ENCODE measurements at regions not wholly inside any gene's neighbourhood (a gene's known extent, or its start where the extent isn't known, plus 50 kb on each side); places are given as distances from the start of the nearest gene placed in this dataset.

GRCh38 chr15:38896647-38897046 is 332.0 kb upstream of the RASGRP1 start:
- Histone ChIP-seq H3K36me3 (ENCODE audit: insufficient read depth, insufficient read length, low read length) (no peaks in the 10 kb centered on the region), H3K9me3 (ENCODE audit: insufficient read depth, low read length) (no peaks in the 10 kb centered on the region), H3K27me3 (ENCODE audit: insufficient read depth, insufficient read length) (no peaks in the 10 kb centered on the region), H3K9ac (ENCODE audit: insufficient read length, low read depth) (no peak overlapping the region), H3K4me3 (ENCODE audit: insufficient read length, low read depth) (no peak overlapping the region), H3K4me1 (ENCODE audit: insufficient read depth, insufficient read length) (no peaks in the 10 kb centered on the region)
- TF ChIP-seq SUZ12 (IDR thresholded peaks at IDR 0.05; ENCODE audit: extremely low read depth, insufficient read depth, insufficient read length) (no peak), YY1 (IDR thresholded peaks at IDR 0.05; ENCODE audit: insufficient read depth, insufficient read length) (no peak), ZNF274 (IDR thresholded peaks at IDR 0.05; ENCODE audit: low read depth, low read length) (no peak)
- DNase-seq (ENCODE audit: low read depth, low spot score) = no peak

GRCh38 chr15:38897551-38897950 is 332.9 kb upstream of the RASGRP1 start:
- TF ChIP-seq ZNF274 (IDR thresholded peaks at IDR 0.05; ENCODE audit: low read depth, low read length) (no peak), YY1 (IDR thresholded peaks at IDR 0.05; ENCODE audit: insufficient read depth, insufficient read length) (no peak), SUZ12 (IDR thresholded peaks at IDR 0.05; ENCODE audit: extremely low read depth, insufficient read depth, insufficient read length) (no peak)
- no peaks in the 10 kb centered on the region for H3K27me3 ChIP-seq (ENCODE audit: insufficient read depth, insufficient read length)
- no peaks in the 10 kb centered on the region for H3K4me1 ChIP-seq (ENCODE audit: insufficient read depth, insufficient read length)
- no peaks in the 10 kb centered on the region for H3K36me3 ChIP-seq (ENCODE audit: insufficient read depth, insufficient read length, low read length)
- H3K4me3 ChIP-seq (ENCODE audit: insufficient read length, low read depth) = no peak overlapping the region
- H3K9me3 ChIP-seq (ENCODE audit: insufficient read depth, low read length) = no peaks in the 10 kb centered on the region
- DNase-seq (ENCODE audit: low read depth, low spot score) = no peak
- no peak overlapping the region for H3K9ac ChIP-seq (ENCODE audit: insufficient read length, low read depth)

- Histone ChIP-seq H3K4me3 (ENCODE audit: insufficient read length, low read depth) (no peak overlapping the region), H3K27me3 (ENCODE audit: insufficient read depth, insufficient read length) (no peaks in the 10 kb centered on the region), H3K9me3 (ENCODE audit: insufficient read depth, low read length) (no peaks in the 10 kb centered on the region), H3K36me3 (ENCODE audit: insufficient read depth, insufficient read length, low read length) (no peaks in the 10 kb centered on the region), H3K9ac (ENCODE audit: insufficient read length, low read depth) (no peak overlapping the region), H3K4me1 (ENCODE audit: insufficient read depth, insufficient read length) (no peaks in the 10 kb centered on the region)
- TF ChIP-seq YY1 (IDR thresholded peaks at IDR 0.05; ENCODE audit: insufficient read depth, insufficient read length) = no peak
- no peak for TF ChIP-seq SUZ12 (IDR thresholded peaks at IDR 0.05; ENCODE audit: extremely low read depth, insufficient read depth, insufficient read length)
- TF ChIP-seq ZNF274 (IDR thresholded peaks at IDR 0.05; ENCODE audit: low read depth, low read length) = no peak
- no peak for DNase-seq (ENCODE audit: low read depth, low spot score)
Measured at GRCh38 chr15:38898236-38898635, 333.6 kb upstream of the RASGRP1 start.

- TF ChIP-seq SUZ12 (IDR thresholded peaks at IDR 0.05; ENCODE audit: extremely low read depth, insufficient read depth, insufficient read length) = no peak
- no peak for TF ChIP-seq YY1 (IDR thresholded peaks at IDR 0.05; ENCODE audit: insufficient read depth, insufficient read length)
- TF ChIP-seq ZNF274 (IDR thresholded peaks at IDR 0.05; ENCODE audit: low read depth, low read length) = no peak
- Histone ChIP-seq H3K9ac (ENCODE audit: insufficient read length, low read depth) (no peak overlapping the region), H3K36me3 (ENCODE audit: insufficient read depth, insufficient read length, low read length) (no peaks in the 10 kb centered on the region), H3K4me3 (ENCODE audit: insufficient read length, low read depth) (no peak overlapping the region), H3K9me3 (ENCODE audit: insufficient read depth, low read length) (no peaks in the 10 kb centered on the region), H3K4me1 (ENCODE audit: insufficient read depth, insufficient read length) (no peaks in the 10 kb centered on the region), H3K27me3 (ENCODE audit: insufficient read depth, insufficient read length) (no peaks in the 10 kb centered on the region)
- no peak for DNase-seq (ENCODE audit: low read depth, low spot score)
Measured at GRCh38 chr15:38899300-38899699, 334.7 kb upstream of the RASGRP1 start.

- H3K9me3 ChIP-seq (ENCODE audit: insufficient read depth, low read length) = no peaks in the 10 kb centered on the region
- DNase-seq (ENCODE audit: low read depth, low spot score) = no peak
- H3K9ac ChIP-seq (ENCODE audit: insufficient read length, low read depth) = no peak overlapping the region
- H3K36me3 ChIP-seq (ENCODE audit: insufficient read depth, insufficient read length, low read length) = no peaks in the 10 kb centered on the region
- H3K4me1 ChIP-seq (ENCODE audit: insufficient read depth, insufficient read length) = no peaks in the 10 kb centered on the region
- TF ChIP-seq YY1 (IDR thresholded peaks at IDR 0.05; ENCODE audit: insufficient read depth, insufficient read length) = no peak
- no peak for TF ChIP-seq SUZ12 (IDR thresholded peaks at IDR 0.05; ENCODE audit: extremely low read depth, insufficient read depth, insufficient read length)
- TF ChIP-seq ZNF274 (IDR thresholded peaks at IDR 0.05; ENCODE audit: low read depth, low read length) = no peak
- no peaks in the 10 kb centered on the region for H3K27me3 ChIP-seq (ENCODE audit: insufficient read depth, insufficient read length)
- no peak overlapping the region for H3K4me3 ChIP-seq (ENCODE audit: insufficient read length, low read depth)
Measured at GRCh38 chr15:38904298-38904697, 339.7 kb upstream of the RASGRP1 start.

- Histone ChIP-seq H3K27me3 (ENCODE audit: insufficient read depth, insufficient read length) (no peaks in the 10 kb centered on the region), H3K9ac (ENCODE audit: insufficient read length, low read depth) (no peak overlapping the region), H3K36me3 (ENCODE audit: insufficient read depth, insufficient read length, low read length) (no peaks in the 10 kb centered on the region), H3K4me3 (ENCODE audit: insufficient read length, low read depth) (no peak overlapping the region), H3K9me3 (ENCODE audit: insufficient read depth, low read length) (no peaks in the 10 kb centered on the region), H3K4me1 (ENCODE audit: insufficient read depth, insufficient read length) (no peaks in the 10 kb centered on the region)
- no peak for TF ChIP-seq ZNF274 (IDR thresholded peaks at IDR 0.05; ENCODE audit: low read depth, low read length)
- no peak for TF ChIP-seq SUZ12 (IDR thresholded peaks at IDR 0.05; ENCODE audit: extremely low read depth, insufficient read depth, insufficient read length)
- TF ChIP-seq YY1 (IDR thresholded peaks at IDR 0.05; ENCODE audit: insufficient read depth, insufficient read length) = no peak
- DNase-seq (ENCODE audit: low read depth, low spot score) = no peak
Measured at GRCh38 chr15:38905632-38906031, 341.0 kb upstream of the RASGRP1 start.

GRCh38 chr15:38920966-38921365 is 356.4 kb upstream of the RASGRP1 start:
- H3K4me1 ChIP-seq (ENCODE audit: insufficient read depth, insufficient read length) = no peaks in the 10 kb centered on the region
- H3K9ac ChIP-seq (ENCODE audit: insufficient read length, low read depth) = no peak overlapping the region
- TF ChIP-seq SUZ12 (IDR thresholded peaks at IDR 0.05; ENCODE audit: extremely low read depth, insufficient read depth, insufficient read length) = no peak
- TF ChIP-seq ZNF274 (IDR thresholded peaks at IDR 0.05; ENCODE audit: low read depth, low read length) = no peak
- TF ChIP-seq YY1 (IDR thresholded peaks at IDR 0.05; ENCODE audit: insufficient read depth, insufficient read length) = no peak
- H3K27me3 ChIP-seq (ENCODE audit: insufficient read depth, insufficient read length) = no peaks in the 10 kb centered on the region
- H3K36me3 ChIP-seq (ENCODE audit: insufficient read depth, insufficient read length, low read length) = no peaks in the 10 kb centered on the region
- no peak overlapping the region for H3K4me3 ChIP-seq (ENCODE audit: insufficient read length, low read depth)
- no peaks in the 10 kb centered on the region for H3K9me3 ChIP-seq (ENCODE audit: insufficient read depth, low read length)
- no peak for DNase-seq (ENCODE audit: low read depth, low spot score)

- H3K27me3 ChIP-seq (ENCODE audit: insufficient read depth, insufficient read length) = no peaks in the 10 kb centered on the region
- no peak overlapping the region for H3K4me3 ChIP-seq (ENCODE audit: insufficient read length, low read depth)
- no peak overlapping the region for H3K9ac ChIP-seq (ENCODE audit: insufficient read length, low read depth)
- no peaks in the 10 kb centered on the region for H3K4me1 ChIP-seq (ENCODE audit: insufficient read depth, insufficient read length)
- H3K36me3 ChIP-seq (ENCODE audit: insufficient read depth, insufficient read length, low read length) = no peaks in the 10 kb centered on the region
- no peak for TF ChIP-seq YY1 (IDR thresholded peaks at IDR 0.05; ENCODE audit: insufficient read depth, insufficient read length)
- TF ChIP-seq ZNF274 (IDR thresholded peaks at IDR 0.05; ENCODE audit: low read depth, low read length) = no peak
- TF ChIP-seq SUZ12 (IDR thresholded peaks at IDR 0.05; ENCODE audit: extremely low read depth, insufficient read depth, insufficient read length) = no peak
- H3K9me3 ChIP-seq (ENCODE audit: insufficient read depth, low read length) = no peaks in the 10 kb centered on the region
- no peak for DNase-seq (ENCODE audit: low read depth, low spot score)
Measured at GRCh38 chr15:38921471-38921870, 356.9 kb upstream of the RASGRP1 start.
